ENCODE measurements at regions not wholly inside any gene's neighbourhood (a gene's known extent, or its start where the extent isn't known, plus 50 kb on each side); places are given as distances from the start of the nearest gene placed in this dataset.
"Not testable (repeated sequence)": the region's sequence is repeated elsewhere in the genome, so short reads cannot be mapped to it uniquely, and the experiment has no call there.

GRCh38 chr18:59801576-59801975 is 98.2 kb upstream of the PMAIP1 start:
- FAIRE-seq (no peak), DNase-seq (ENCODE audit: low spot score) (no peak)

DNA sequence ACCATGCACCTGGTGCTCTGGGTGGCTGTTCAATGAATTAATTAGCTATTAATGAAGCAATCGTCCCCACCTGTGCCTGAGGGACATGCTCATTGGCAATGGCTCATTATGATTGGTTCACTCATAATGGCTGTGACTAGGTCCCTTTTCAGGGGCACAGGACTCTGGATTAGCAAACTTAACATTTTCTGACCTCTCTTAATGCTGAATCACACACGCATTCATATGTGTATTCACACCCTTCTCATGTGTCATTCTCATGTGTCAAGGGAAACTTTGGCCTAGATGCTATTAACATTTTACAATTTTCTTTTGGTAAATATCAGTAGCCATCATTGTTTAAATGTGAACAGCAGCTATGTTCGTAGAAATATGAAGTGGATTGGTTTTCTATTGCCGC is 98.9 kb upstream of the PMAIP1 start:
- DNase-seq (ENCODE audit: low spot score) (no peak), FAIRE-seq (no peak)

DNA sequence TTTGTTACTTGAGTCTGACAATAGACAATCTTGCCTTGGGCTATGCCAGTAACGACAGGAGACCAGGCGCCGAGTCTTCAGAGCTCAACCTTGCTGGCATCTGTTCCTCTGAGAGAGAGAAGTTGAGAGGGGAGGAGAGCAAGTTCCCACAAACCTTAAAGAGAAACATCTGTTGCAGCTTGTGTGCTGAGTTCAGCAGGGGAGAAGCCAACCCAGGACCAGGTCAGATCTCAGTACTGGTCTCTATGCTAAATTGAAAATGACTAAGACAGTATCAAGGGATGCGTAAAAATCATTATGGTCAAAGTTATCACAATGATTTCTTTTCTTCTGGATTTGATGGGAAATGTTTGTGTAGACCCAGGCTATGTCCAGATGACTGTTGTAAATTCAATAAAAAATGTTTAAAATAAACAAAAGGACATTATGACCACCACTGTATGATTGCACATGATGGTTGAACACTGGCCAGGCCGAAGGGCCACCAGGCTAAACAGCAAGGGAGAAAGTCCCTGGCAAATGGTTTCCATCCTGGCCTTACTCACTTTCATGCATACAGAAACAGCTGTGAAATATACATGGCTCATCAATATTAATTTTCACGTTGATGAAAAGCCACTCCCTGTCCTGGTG is 100.3 kb upstream of the PMAIP1 start:
- no peak for DNase-seq (ENCODE audit: low spot score)
- no peak for FAIRE-seq

DNA sequence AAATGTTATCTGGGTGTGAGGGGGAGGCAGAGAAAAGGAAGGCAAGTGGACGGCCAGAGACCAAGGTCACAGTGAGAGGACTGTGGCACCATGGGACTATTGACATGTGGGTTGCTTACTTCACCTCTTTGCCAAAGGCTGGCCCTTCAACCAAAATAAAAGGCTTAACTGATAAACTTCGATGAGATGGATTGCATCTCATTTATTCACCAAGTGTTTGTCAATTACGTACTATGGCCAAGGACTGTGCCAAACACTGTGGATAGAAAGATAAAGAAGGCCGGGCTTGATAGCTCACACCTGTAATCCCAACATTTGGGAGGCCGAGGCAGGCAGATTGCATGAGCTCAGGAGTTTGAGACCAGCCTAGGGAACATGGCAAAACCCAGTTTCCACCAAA is 98.7 kb upstream of the CCBE1 start:
- no peak for DNase-seq (ENCODE audit: low spot score)
- no peak for FAIRE-seq

DNA sequence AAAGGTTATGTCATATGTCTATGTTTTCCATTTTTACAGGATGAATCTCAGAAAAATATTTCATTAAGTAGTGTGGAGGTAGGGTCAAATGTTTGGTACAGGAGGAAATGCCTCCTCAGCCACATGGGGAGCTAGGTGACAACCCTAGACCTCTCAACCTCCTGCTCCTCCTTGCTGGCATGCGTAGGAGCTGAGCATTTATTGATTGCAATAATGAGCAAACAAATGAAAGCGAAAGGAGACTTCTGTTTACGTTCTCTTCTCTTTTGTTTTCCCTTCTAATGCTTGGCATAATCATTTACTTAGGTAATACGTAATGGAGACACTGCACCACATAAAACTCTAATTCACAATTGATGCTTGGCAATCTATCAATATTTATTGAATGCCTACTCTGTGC is 95.1 kb upstream of the CCBE1 start:
- DNase-seq (ENCODE audit: low spot score) (no peak), FAIRE-seq (no peak)

GRCh38 chr18:59790346-59790936 is 93.2 kb upstream of the CCBE1 start:
- FAIRE-seq; DNase-seq (ENCODE audit: low spot score): not testable (repeated sequence)

DNA sequence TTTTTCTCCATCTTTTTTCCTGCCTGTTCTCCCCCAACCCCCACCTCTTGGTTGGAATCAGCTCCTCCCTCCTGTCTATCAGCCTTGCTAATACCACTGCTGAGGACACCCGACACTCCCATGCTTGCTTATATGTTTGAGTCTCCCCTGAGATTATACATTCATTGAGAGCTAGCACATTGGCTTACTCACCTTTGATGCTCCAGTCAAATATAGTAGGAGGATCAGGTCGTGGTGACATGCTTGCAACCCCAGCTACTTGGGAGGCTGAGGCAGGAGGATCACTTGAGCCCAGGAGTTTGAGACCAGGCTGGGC is 91.5 kb upstream of the CCBE1 start:
- FAIRE-seq (no peak), DNase-seq (ENCODE audit: low spot score) (no peak)

DNA sequence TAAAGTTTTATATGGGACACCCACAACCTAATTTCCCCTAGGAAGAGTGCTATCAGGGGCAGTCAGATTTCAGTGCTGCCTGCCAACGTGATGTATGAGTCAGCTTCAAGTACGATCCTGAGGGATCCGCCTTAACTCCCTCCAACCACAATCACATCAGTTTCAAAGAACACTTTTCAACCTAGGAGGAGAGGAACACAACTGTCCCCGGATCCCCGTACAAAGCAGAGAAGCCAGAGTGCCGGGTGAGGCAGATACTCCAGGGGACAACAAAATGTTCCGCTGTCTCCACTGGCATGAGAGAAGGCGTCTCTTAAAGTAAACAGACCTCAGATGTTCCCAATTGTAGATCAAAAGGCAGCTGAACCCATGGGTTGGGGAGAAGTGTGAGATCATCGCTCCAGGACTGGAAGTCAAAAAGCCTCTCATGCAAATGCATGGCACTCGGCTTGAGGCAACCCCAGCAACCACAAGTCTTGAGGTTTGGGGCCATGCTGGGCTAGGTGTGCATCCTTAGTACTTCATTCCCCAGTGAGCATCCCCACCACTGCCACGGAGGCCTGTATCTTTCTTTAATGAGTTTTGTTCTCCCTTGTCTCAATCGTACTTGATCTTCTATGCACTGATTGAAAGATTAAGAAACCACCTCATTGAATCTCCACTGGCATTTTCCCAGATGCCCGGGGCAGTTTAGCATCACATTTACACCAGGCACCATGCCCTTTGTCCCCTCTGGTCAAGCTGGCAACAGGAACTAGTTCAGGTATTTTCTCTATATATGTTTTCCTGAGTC is 91.0 kb upstream of the CCBE1 start:
- DNase-seq (ENCODE audit: low spot score), result peak; percentile 63
- FAIRE-seq, result peak; percentile 80

DNA sequence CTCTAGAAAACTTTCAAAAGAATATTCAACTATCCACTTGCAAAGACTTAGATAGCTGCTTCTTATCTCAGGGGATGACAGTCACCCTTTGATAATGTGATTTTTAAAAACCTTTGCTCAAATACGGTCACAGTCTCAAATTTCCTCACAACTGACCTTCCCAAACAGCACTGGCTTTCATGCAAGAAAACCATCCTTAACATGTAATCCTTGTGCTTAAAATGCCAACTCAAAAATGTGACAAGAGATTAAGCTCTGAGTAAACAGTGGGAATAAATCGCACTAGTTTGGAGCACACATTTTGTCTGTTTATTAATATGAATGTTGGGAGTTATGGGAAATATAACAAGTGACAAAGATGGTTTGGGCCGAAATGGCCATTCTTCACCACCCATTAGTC is 87.5 kb upstream of the CCBE1 start:
- FAIRE-seq (no peak), DNase-seq (ENCODE audit: low spot score) (no peak)

- FAIRE-seq (peak; percentile 62), DNase-seq (ENCODE audit: low spot score) (peak; percentile 42)
Observed at GRCh38 chr18:59783138-59783537, 85.9 kb upstream of the CCBE1 start.

GRCh38 chr18:59779979-59780378 is 82.8 kb upstream of the CCBE1 start:
- FAIRE-seq (no peak), DNase-seq (ENCODE audit: low spot score) (peak; percentile 35)

DNA sequence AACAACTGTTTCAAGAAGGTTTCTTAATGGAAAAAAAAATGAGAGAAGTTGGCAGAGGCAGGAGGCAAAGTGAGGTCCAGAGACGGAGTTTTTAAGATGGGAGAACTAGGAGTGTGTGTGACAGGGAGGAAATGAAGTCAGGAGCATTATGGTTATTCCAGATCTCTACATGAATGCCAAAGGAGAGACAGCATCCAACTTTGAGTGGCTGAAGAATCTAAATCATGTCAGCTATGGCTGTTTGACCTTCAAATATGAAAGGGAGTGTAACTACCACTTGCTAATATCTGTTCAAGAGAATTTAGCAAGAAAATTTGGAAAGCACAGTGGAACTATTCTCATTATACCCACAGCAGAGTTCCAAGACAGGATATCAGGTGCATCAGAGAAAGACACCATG is 81.2 kb upstream of the CCBE1 start:
- no peak for DNase-seq (ENCODE audit: low spot score)
- no peak for FAIRE-seq

DNA sequence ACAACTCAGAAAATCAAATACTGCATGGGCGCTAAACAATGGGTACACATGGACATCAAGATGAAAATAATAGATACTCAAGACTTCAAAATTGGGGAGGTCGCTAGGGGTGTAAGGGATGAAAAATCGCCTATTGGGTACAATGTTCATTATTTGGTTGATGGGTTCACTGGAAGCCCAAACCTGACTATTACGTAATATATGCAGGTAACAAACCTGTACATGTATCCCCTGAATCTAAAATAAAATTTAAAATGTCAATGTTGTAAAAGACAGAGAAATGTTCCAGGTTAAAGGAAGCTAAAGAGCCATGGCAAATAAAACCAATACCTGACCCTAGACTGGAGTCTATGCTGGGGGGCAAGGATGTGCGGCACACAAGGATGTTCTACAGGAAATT is 80.4 kb upstream of the CCBE1 start:
- FAIRE-seq, result no peak

GRCh38 chr18:59769129-59769865 is 72.1 kb upstream of the CCBE1 start:
- DNase-seq (ENCODE audit: low spot score), result no peak
- no peak for FAIRE-seq

More for the DNA sequence above, 80.4 kb upstream of the CCBE1 start:
- no peak for DNase-seq (ENCODE audit: low spot score)

GRCh38 chr18:59768409-59768808 is 71.2 kb upstream of the CCBE1 start:
- DNase-seq (ENCODE audit: low spot score) (no peak), FAIRE-seq (no peak)

GRCh38 chr18:59767732-59768131 is 70.5 kb upstream of the CCBE1 start:
- FAIRE-seq, result no peak
- DNase-seq (ENCODE audit: low spot score), result no peak

DNA sequence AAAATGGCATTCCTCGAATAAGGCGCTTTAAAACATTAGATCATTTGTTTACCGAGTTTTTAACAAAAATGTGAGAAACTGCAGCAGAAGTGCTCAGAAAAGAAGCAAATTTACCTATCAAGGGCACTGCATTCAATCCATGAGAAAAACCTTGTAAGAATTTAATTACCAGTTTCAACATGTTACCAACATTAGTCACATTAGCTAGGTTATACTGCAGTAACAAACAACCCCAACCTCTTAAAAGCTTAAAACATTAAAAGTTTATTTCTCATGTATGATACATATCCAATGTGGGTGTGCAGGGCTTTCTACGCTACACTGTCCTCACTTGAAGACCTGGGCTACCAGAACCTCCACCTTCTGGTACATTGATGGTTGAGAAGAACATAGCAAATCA is 68.1 kb upstream of the CCBE1 start:
- no peak for FAIRE-seq
- no peak for DNase-seq (ENCODE audit: low spot score)

- FAIRE-seq, result no peak
Observed at GRCh38 chr18:59764281-59764680, 67.1 kb upstream of the CCBE1 start.

DNA sequence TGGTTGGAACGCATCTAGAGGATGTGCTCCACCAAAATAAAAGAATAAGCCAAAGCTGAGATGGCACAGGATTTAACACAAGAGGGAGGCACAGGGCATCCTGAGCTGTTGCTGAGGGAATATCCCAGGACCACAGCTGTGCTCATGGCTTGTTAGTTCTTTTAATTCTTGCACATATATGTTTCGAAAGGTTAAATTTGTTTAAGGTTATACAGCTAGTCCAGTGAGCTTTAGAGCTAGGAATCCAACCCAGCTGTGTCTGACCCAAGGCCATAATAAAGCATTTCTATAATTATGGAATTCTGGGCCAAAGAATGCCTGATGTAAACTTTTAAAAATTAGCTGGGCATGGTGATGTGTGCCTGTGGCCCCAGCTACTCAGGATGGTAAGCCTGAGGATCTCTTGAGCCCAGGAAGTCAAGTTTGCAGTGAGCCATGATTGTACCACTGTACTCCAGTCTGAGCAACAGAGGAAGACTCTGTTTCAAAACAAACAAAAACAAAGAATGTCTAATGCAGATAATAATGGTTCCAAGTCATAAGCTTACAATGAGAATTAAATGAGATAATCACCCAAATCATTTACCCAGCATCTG is 66.4 kb upstream of the CCBE1 start:
- FAIRE-seq (no peak), DNase-seq (ENCODE audit: low spot score) (no peak)

More at GRCh38 chr18:59764281-59764680, 67.1 kb upstream of the CCBE1 start:
- no peak for DNase-seq (ENCODE audit: low spot score)

DNA sequence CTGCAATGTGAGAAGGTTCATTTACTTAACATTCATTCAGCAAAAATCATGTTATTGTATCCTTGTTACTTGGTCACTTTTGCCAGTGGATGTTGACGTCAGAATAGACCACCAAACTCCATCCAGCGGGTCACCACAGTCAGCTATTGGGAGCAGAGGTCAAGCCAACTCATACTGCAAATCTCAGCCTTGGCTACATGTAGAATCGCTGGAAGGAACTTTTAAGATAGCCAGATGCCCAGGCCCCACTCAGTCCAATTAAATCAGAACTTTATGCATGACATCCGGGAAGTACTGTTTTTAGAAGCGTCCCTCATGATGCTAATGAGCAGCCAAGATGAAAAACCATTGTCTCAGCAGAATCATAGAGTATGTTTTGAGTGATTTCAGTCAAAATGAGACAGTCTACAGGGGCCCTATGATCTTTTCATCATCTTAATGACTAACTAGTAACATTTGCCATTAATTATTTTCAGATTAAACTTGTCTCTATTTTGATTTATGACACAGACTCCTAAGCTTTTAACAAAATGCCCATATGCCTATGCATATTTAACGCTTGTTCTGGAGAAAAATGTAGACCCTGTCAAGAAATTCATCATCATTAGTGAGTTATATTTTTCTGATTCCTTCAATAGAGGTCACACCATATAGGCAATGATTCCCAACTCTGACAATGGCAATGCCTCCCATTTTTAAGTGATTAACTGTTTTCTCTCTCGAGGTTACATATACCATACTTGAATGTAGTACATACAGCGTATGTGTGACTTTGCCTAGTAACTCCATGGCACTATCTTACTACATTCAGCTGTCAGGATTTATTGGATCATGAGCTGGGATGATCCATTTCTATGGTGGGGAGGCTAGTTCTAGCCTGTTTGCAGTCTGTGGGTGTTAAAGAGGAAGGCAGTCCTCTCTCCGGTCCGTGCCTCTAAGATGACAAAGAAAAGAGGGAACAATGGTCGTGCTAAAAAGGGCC is 63.7 kb upstream of the CCBE1 start:
- no peak for DNase-seq (ENCODE audit: low spot score)
- FAIRE-seq, result no peak

GRCh38 chr18:59760212-59760611 is 63.0 kb upstream of the CCBE1 start:
- no peak for FAIRE-seq
- no peak for DNase-seq (ENCODE audit: low spot score)
